Pancreas (tissue), 10 donors: ENCODE measurements at regions not wholly inside any gene's neighbourhood (a gene's known extent, or its start where the extent isn't known, plus 50 kb on each side); places are given as distances from the start of the nearest gene placed in this dataset.

Experiments used
- ATAC-seq, 4 donors: fragments of 200-7000 bp; cut with Tn5 transposase; one replicate each; pipeline versions ENCODE4 v1.8.0 to v1.9.1; 2020; ENCODE audit warnings: mild to moderate bottlenecking in 4 of 4, moderate library complexity in 4 of 4
- DNase-seq, 6 donors: peaks; one replicate each; pipeline ENCODE4 v3.0.0-alpha.2; 2020
- FAIRE-seq: peaks from 2 replicates; lab custom pipeline; 2012; peaks lifted over from hg19 to GRCh38; lab: Jason Lieb, UNC
- H3K27ac ChIP-seq, 4 donors: fragments of 200-600 bp; sonication (generic); 1 replicate in 3 of 4; 2 replicates in 1 of 4; pipeline versions ENCODE4 v1.5.0 to v1.8.0; 2020
- H3K27me3 ChIP-seq, 4 donors: fragments of 200-600 bp; one replicate each; pipeline ENCODE4 v1.8.0; 2021
- H3K36me3 ChIP-seq, 3 donors: fragments of 200-600 bp; sonication (generic) in 1 of 3; one replicate each; pipeline versions ENCODE4 v1.5.0 to v1.8.0; 2020 to 2021
- H3K4me1 ChIP-seq, 3 donors: fragments of 200-600 bp; one replicate each; pipeline ENCODE4 v1.8.0; 2021
- H3K4me3 ChIP-seq, 4 donors: fragments of 200-600 bp; sonication (generic) in 2 of 4; one replicate each; pipeline versions ENCODE4 v1.5.0 to v1.8.0; 2020 to 2021
- H3K9me3 ChIP-seq, 4 donors: fragments of 200-600 bp; one replicate each; pipeline ENCODE4 v1.8.0; 2021
- WGBS, 2 donors: extraction: QIAGEN DNeasy Blood & Tissue Kit; methylation state at CpG; one replicate each; pipeline ENCODE4 v1.1.7; 2013; 5-methylcytosine and 5-hydroxymethylcytosine counted together
- intact Hi-C, 3 donors: fragments of 100-400 bp; cut with DNase I; formaldehyde crosslinking; loops; one replicate each; pipeline versions ENCODE4 v1.11.1 to v1.14.2; 2022
- TF ChIP-seq, protein P1 (sequence below), 4 donors: fragments of 200-600 bp; sonication (generic) in 3 of 4; IDR thresholded peaks; one replicate each; pipeline versions ENCODE4 v1.5.0 to v1.8.0; 2021; ENCODE audit warnings: antibody characterized with exemption in 4 of 4
- donor health status: healthy with polysubstance abuse.
- donor health status: DM: no; HTN: no; CAD: no; lungs with moderate emphysema.
- donor health status: DM: no; HTN: no; CAD: no.
- donor health status: control.
- donor health status: control.
- donor health status: Bipolar disorder and iron deficiency.
- donor health status: DM: yes; HTN: yes; CAD: no.
- donor health status: DM: no; HTN: no; CAD: no.
- donor health status: DM: no; HTN: no; CAD: no.
- donor health status: DM: yes; HTN: yes; CAD: no.

GRCh38 chr4:32135642-32136041 is 1415.5 kb downstream of the PCDH7 start:
- Histone ChIP-seq H3K27me3 (no peaks in the 10 kb centered on the region), H3K4me3 (no peak overlapping the region), H3K9me3 (no peaks in the 10 kb centered on the region), H3K27ac (no peak overlapping the region), H3K4me1 (no peaks in the 10 kb centered on the region), H3K36me3 (no peaks in the 10 kb centered on the region)
- intact Hi-C loops, result no loop called here
- TF ChIP-seq, protein P1, sequence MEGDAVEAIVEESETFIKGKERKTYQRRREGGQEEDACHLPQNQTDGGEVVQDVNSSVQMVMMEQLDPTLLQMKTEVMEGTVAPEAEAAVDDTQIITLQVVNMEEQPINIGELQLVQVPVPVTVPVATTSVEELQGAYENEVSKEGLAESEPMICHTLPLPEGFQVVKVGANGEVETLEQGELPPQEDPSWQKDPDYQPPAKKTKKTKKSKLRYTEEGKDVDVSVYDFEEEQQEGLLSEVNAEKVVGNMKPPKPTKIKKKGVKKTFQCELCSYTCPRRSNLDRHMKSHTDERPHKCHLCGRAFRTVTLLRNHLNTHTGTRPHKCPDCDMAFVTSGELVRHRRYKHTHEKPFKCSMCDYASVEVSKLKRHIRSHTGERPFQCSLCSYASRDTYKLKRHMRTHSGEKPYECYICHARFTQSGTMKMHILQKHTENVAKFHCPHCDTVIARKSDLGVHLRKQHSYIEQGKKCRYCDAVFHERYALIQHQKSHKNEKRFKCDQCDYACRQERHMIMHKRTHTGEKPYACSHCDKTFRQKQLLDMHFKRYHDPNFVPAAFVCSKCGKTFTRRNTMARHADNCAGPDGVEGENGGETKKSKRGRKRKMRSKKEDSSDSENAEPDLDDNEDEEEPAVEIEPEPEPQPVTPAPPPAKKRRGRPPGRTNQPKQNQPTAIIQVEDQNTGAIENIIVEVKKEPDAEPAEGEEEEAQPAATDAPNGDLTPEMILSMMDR (IDR thresholded peaks at IDR 0.05), result no peak
- FAIRE-seq (no peak), DNase-seq (no peak), ATAC-seq (no peak)

DNA sequence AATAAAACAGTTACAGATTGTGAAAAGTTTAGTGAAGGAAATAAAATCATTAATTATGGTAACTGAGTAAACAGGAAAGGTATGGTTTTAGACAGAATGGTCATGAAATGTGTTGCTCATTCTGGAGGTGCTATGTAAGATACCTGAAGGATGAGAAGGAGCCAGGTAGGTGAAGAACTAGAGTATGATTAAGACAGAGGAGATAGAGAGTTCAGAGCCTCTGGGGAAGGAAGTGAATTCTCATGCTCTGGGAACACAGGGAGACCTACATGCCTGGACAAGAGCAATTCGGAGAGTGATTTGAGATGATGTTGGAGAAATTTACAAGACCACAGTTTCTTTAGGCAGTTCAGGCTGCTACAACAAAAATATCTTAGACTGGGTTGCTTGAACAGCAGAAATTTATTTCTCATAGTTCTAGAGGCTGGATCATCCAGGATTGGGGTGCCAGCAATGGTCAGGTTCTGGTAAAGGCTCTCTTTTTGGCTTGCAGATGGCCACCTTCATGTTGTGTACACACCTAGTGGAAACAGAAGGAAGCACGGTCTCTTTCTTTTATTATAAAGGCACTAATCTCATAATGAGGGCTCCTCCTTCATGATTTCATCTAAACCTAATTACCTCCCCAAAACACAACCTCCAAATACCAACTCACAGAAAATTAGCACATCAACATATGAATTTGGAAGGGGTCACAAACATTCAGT is 1416.1 kb downstream of the PCDH7 start:
- Histone ChIP-seq H3K36me3 (no peaks in the 10 kb centered on the region), H3K4me1 (no peaks in the 10 kb centered on the region), H3K4me3 (no peak overlapping the region), H3K27ac (no peak overlapping the region), H3K27me3 (no peaks in the 10 kb centered on the region), H3K9me3 (no peaks in the 10 kb centered on the region)
- no peak for FAIRE-seq
- intact Hi-C loops, result no loop called here
- 62 to 66% methylated on average over 2 of the region's 2 CpGs for WGBS, 2 donors
- DNase-seq, result no peak
- no peak for ATAC-seq
- TF ChIP-seq, protein P1 (IDR thresholded peaks at IDR 0.05), result no peak

DNA sequence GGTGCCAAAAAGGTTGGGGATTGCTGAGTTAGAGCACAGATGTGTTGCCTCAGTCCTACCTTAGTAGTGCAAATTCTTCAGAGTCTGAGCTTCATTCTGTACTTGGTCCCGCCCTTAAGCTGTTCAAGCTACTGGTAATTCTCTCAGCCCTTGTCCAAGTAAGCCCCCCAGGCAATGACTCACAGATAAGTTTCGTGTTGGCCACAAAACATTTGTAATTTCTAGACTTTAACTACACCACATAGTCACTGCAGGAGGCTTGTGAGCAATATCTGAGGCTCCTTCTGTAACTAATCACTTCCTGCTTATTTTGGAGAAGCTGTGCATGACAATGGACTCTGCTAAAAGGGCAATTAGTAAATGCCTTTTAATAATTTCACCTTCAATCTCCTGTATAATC is 1420.5 kb downstream of the PCDH7 start:
- Histone ChIP-seq H3K27me3 (no peaks in the 10 kb centered on the region), H3K4me1 (no peaks in the 10 kb centered on the region), H3K36me3 (no peaks in the 10 kb centered on the region), H3K27ac (no peak overlapping the region), H3K9me3 (no peaks in the 10 kb centered on the region), H3K4me3 (no peak overlapping the region)
- ATAC-seq, result no peak
- TF ChIP-seq, protein P1 (IDR thresholded peaks at IDR 0.05), result no peak
- intact Hi-C loops, result no loop called here
- no peak for FAIRE-seq
- no peak for DNase-seq
- 50 to 60% methylated on average over 2 of the region's 2 CpGs for WGBS, 2 donors

GRCh38 chr4:32142075-32142474 is 1421.9 kb downstream of the PCDH7 start:
- no peak for FAIRE-seq
- TF ChIP-seq, protein P1 (IDR thresholded peaks at IDR 0.05), result no peak
- no peak for ATAC-seq
- Histone ChIP-seq H3K4me3 (no peak overlapping the region), H3K9me3 (no peaks in the 10 kb centered on the region), H3K36me3 (no peaks in the 10 kb centered on the region), H3K27me3 (no peaks in the 10 kb centered on the region), H3K27ac (no peak overlapping the region), H3K4me1 (no peaks in the 10 kb centered on the region)
- no peak for DNase-seq
- intact Hi-C loops, result no loop called here

DNA sequence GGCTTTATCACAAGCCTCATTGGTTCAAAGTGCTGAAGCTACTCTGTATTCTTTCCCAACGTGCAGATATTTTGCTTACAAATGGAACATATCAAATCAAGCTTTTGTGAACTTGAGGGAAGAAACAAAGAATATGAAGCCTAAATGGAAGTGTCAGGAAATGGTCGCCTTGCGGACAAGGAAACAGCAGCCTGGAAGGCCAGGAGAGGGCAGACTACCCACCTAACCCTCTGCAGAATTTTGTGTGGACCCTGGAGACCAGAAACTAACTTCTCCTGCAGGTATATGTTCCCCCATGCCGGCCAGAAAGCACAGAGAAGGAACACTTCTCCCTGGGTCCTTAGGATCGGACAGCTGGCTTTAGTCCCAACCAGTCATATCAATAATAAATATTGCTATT is 1425.8 kb downstream of the PCDH7 start:
- intact Hi-C loops, result no loop called here
- ATAC-seq (no peak), DNase-seq (no peak), FAIRE-seq (no peak)
- H3K27ac ChIP-seq, result no peak overlapping the region
- no peaks in the 10 kb centered on the region for H3K36me3 ChIP-seq
- TF ChIP-seq, protein P1 (IDR thresholded peaks at IDR 0.05), result no peak
- H3K27me3 ChIP-seq, result no peaks in the 10 kb centered on the region
- H3K4me1 ChIP-seq, result no peaks in the 10 kb centered on the region
- H3K4me3 ChIP-seq, result no peak overlapping the region
- WGBS, 2 donors, result 72 to 74% methylated on average over 5 of the region's 5 CpGs
- no peaks in the 10 kb centered on the region for H3K9me3 ChIP-seq
